Mesenchymal stem cell (in vitro differentiated cells and primary cell): ENCODE measurements at regions not wholly inside any gene's neighbourhood (a gene's known extent, or its start where the extent isn't known, plus 50 kb on each side); places are given as distances from the start of the nearest gene placed in this dataset.

Experiments
- DNase-seq: peaks from one replicate; pipeline ENCODE4 v3.0.0-alpha.2; 2013
- H2AFZ ChIP-seq: one replicate; pipeline ENCODE4 v1.6.1; 2013; ENCODE audit warnings: low read depth, mild to moderate bottlenecking, control low read depth, inconsistent platforms, low read length, moderate library complexity
- H2AK5ac ChIP-seq: 2 replicates; pipeline ENCODE4 v1.6.1; 2013; ENCODE audit warnings: low read length, moderate library complexity, mild to moderate bottlenecking, inconsistent platforms; ENCODE audit not compliant: severe bottlenecking
- H2BK120ac ChIP-seq: one replicate; pipeline ENCODE4 v1.6.1; 2013; ENCODE audit warnings: low read depth, mild to moderate bottlenecking, inconsistent platforms, low read length, moderate library complexity
- H2BK12ac ChIP-seq, 2 experiments: one replicate each; pipeline ENCODE4 v1.6.1; 2013; ENCODE audit warnings: inconsistent platforms in 2 of 2, low read length in 2 of 2, mild to moderate bottlenecking in 2 of 2, moderate library complexity in 2 of 2, control low read depth in 1 of 2
- H2BK15ac ChIP-seq: one replicate; pipeline ENCODE4 v1.6.1; 2013; ENCODE audit warnings: mild to moderate bottlenecking, low read depth, inconsistent platforms; ENCODE audit not compliant: poor library complexity, severe bottlenecking
- H2BK5ac ChIP-seq: 2 replicates; pipeline ENCODE4 v1.6.1; 2013; ENCODE audit warnings: low read depth, mild to moderate bottlenecking, low read length, control low read depth, inconsistent platforms; ENCODE audit not compliant: poor library complexity, severe bottlenecking
- H3K14ac ChIP-seq, 2 experiments: one replicate each; pipeline ENCODE4 v1.6.1; 2013; ENCODE audit warnings: inconsistent platforms in 2 of 2, low read length in 2 of 2, control low read depth in 1 of 2, mild to moderate bottlenecking in 1 of 2, moderate library complexity in 1 of 2
- H3K18ac ChIP-seq, 2 experiments: one replicate each; pipeline ENCODE4 v1.6.1; 2013; ENCODE audit warnings: inconsistent platforms in 2 of 2, low read length in 2 of 2, control low read depth in 1 of 2, low read depth in 1 of 2, mild to moderate bottlenecking in 1 of 2
- H3K23ac ChIP-seq, 2 experiments: one replicate each; pipeline ENCODE4 v1.6.1; 2013; ENCODE audit warnings: inconsistent platforms in 2 of 2, low read length in 2 of 2, mild to moderate bottlenecking in 2 of 2, moderate library complexity in 2 of 2, control low read depth in 1 of 2
- H3K27ac ChIP-seq: 2 replicates; pipeline ENCODE4 v1.5.1; 2013; ENCODE audit warnings: mild to moderate bottlenecking, moderate library complexity, low read length, control low read depth, inconsistent platforms; ENCODE audit not compliant: poor library complexity, severe bottlenecking
- H3K27me3 ChIP-seq, 2 experiments: 2 replicates each; pipeline versions ENCODE4 v1.6.1 to v1.7.0; 2013; ENCODE audit warnings: low read length in 2 of 2, mild to moderate bottlenecking in 2 of 2, moderate library complexity in 2 of 2, control low read depth in 1 of 2, inconsistent platforms in 1 of 2; ENCODE audit not compliant: control insufficient read depth in 1 of 2, insufficient read depth in 1 of 2
- H3K36me3 ChIP-seq, 2 experiments: 2 replicates each; pipeline versions ENCODE4 v1.6.1 to v1.7.0; 2013; ENCODE audit warnings: low read length in 2 of 2, control low read depth in 1 of 2, inconsistent platforms in 1 of 2, low read depth in 1 of 2, mild to moderate bottlenecking in 1 of 2; ENCODE audit not compliant: insufficient read depth in 2 of 2, control insufficient read depth in 1 of 2
- H3K4ac ChIP-seq, 2 experiments: one replicate each; pipeline ENCODE4 v1.6.1; 2013; ENCODE audit warnings: inconsistent platforms in 2 of 2, low read length in 2 of 2, mild to moderate bottlenecking in 2 of 2, moderate library complexity in 2 of 2, control low read depth in 1 of 2, low read depth in 1 of 2
- H3K4me1 ChIP-seq: 2 replicates; pipeline ENCODE4 v1.6.1; 2013; ENCODE audit warnings: low read depth, low read length, control low read depth; ENCODE audit not compliant: control insufficient read depth, insufficient read depth
- H3K4me2 ChIP-seq: 2 replicates; pipeline ENCODE4 v1.6.1; 2013; ENCODE audit warnings: low read length, mild to moderate bottlenecking, inconsistent platforms; ENCODE audit not compliant: poor library complexity, severe bottlenecking
- H3K4me3 ChIP-seq, 2 experiments: 2 replicates each; pipeline versions ENCODE4 v1.5.1 to v1.7.0; 2013; ENCODE audit warnings: low read length in 2 of 2, mild to moderate bottlenecking in 2 of 2, control low read depth in 1 of 2, low read depth in 1 of 2; ENCODE audit not compliant: insufficient read depth in 1 of 2
- H3K79me1 ChIP-seq: replicated peaks from 2 replicates; pipeline ENCODE4 v1.6.1; 2013; ENCODE audit warnings: mild to moderate bottlenecking, control low read depth, low read length, inconsistent platforms; ENCODE audit not compliant: poor library complexity, severe bottlenecking
- H3K9ac ChIP-seq: 2 replicates; pipeline ENCODE4 v1.7.0; 2013; ENCODE audit warnings: mild to moderate bottlenecking, low read length, moderate library complexity
- H3K9me3 ChIP-seq: 2 replicates; pipeline ENCODE4 v1.7.0; 2013; ENCODE audit warnings: mild to moderate bottlenecking, low read length; ENCODE audit not compliant: control insufficient read depth
- H4K8ac ChIP-seq: one replicate; pipeline ENCODE4 v1.6.1; 2013; ENCODE audit warnings: inconsistent platforms, mild to moderate bottlenecking, low read length, moderate library complexity
- H4K91ac ChIP-seq: one replicate; pipeline ENCODE4 v1.6.1; 2013; ENCODE audit warnings: mild to moderate bottlenecking, low read length, inconsistent platforms
- WGBS: methylation state at CpG from one replicate; pipeline ENCODE4 v1.1.7; 2013; ENCODE audit warnings: mixed read lengths; 5-methylcytosine and 5-hydroxymethylcytosine counted together

DNA sequence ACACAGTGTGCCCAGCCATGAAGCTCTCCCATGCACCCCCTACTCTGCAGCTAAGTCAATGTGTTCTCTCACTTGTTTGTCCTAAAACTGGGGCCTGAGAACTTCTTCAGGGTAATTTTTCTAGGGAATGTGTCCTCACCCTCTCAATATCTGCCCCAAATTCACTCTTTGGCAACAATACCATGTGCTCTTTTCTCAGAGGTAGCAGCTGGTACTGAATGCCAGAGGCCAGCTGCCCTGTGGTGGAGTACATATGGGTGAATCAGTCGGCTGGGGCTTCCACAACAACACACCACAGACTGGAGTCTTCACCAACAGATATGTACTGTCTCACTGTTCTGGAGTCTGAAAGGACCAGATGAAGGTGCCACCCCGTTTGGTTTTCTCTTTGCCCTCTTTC lies 97.7 kb upstream of the TOP3B start:
- Histone ChIP-seq H2AFZ (no peak overlapping the region), H3K4me3 (no peak overlapping the region), H4K91ac (no peak overlapping the region), H3K4ac (no peak overlapping the region), H2BK120ac (no peak overlapping the region), H2BK5ac (no peak overlapping the region), H2BK15ac (no peak overlapping the region), H3K79me1 (no peaks in the 10 kb centered on the region), H3K9me3 (no peaks in the 10 kb centered on the region), H3K27me3 (peaks cover 16 to 43% of the 10 kb centered on the region in 2 experiments), H3K27ac (no peak overlapping the region), H3K23ac (no peak overlapping the region), H2AK5ac (no peak overlapping the region), H3K36me3 (no peaks in the 10 kb centered on the region), H3K4me1 (no peaks in the 10 kb centered on the region), H3K9ac (no peak overlapping the region), H3K14ac (no peak overlapping the region), H4K8ac (no peak overlapping the region), H2BK12ac (no peak overlapping the region), H3K4me2 (no peak overlapping the region), H3K18ac (no peak overlapping the region)
- WGBS: 33% methylated on average over 2 of the region's 2 CpGs
- DNase-seq: no peak

DNA sequence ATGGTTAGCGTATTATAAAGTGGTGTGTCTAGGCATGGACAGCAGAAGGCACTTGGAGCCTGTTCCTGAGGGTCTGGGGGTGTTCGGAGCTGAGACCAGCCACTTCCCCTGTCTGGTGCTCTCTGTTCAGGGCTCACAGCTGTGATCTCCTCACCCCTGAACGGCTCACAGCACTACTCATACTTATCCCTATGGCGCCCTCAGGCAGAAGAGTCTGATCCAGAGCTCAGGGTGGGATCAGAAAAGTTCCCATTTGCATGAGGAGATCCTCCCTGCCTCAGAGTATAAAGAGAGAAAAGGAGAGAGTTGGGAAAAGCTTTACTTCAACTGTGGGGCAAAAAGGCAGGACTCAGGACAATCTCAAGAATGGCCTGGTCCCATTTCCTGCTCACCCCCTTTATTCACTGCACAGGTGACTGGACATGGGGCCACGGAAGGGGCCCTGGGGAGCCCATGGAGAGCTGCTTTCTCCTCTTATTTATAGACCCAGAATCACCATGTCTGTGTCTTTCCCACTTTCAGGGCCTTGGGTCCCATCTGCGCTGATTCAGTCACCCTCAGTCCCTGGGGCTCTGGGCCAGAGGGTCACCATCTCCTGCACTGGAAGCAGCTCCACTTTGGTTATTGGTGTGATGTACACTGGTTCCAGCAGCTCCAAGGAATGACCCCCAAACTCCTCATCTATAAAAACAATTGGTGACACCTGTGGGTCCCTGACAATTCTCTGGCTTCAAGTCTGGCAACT lies 97.0 kb upstream of the TOP3B start:
- Histone ChIP-seq H3K4me2 (no peak overlapping the region), H2BK120ac (no peak overlapping the region), H3K79me1 (no peaks in the 10 kb centered on the region), H2BK12ac (no peak overlapping the region), H2BK5ac (no peak overlapping the region), H2AK5ac (no peak overlapping the region), H3K9me3 (no peaks in the 10 kb centered on the region), H2AFZ (no peak overlapping the region), H3K4me1 (peaks cover 2% of the 10 kb centered on the region), H3K14ac (no peak overlapping the region), H3K9ac (no peak overlapping the region), H3K23ac (no peak overlapping the region), H3K36me3 (no peaks in the 10 kb centered on the region), H3K18ac (no peak overlapping the region), H2BK15ac (no peak overlapping the region), H4K8ac (no peak overlapping the region), H3K4me3 (no peak overlapping the region), H3K4ac (no peak overlapping the region), H4K91ac (no peak overlapping the region), H3K27ac (no peak overlapping the region), H3K27me3 (peaks cover 16 to 43% of the 10 kb centered on the region in 2 experiments)
- DNase-seq: no peak
- WGBS: 74% methylated on average over 5 of the region's 6 CpGs

DNA sequence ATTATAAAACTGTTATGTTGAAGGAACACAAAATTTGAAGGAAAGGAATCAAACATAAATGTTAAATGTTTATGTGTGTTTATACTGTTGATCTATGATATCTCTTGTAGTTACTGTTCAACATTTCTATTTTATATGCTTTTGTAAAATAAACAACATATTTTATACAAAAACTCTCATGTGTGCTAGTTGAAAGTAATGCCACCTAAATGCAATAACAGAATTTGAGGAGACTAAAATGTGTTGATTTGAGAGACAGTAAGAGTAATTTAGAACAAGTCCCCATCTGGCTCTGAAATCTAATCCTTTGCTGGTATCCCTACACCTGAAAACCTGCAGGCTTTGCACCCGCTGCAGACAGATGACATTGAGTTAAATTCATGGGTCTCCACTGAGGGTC lies 95.7 kb upstream of the TOP3B start:
- Histone ChIP-seq H3K14ac (no peak overlapping the region), H3K4ac (no peak overlapping the region), H4K91ac (no peak overlapping the region), H2AK5ac (no peak overlapping the region), H3K18ac (no peak overlapping the region), H2BK12ac (no peak overlapping the region), H2BK120ac (no peak overlapping the region), H3K9ac (no peak overlapping the region), H3K27ac (no peak overlapping the region), H3K27me3 (peaks cover 12 to 32% of the 10 kb centered on the region in 2 experiments), H3K4me2 (no peak overlapping the region), H2BK15ac (no peak overlapping the region), H3K4me1 (peaks cover 2% of the 10 kb centered on the region), H3K9me3 (no peaks in the 10 kb centered on the region), H3K79me1 (no peaks in the 10 kb centered on the region), H4K8ac (no peak overlapping the region), H2AFZ (no peak overlapping the region), H2BK5ac (no peak overlapping the region), H3K4me3 (no peak overlapping the region), H3K36me3 (no peaks in the 10 kb centered on the region), H3K23ac (no peak overlapping the region)
- WGBS: 0% methylated on average over 1 of the region's 1 CpG
- no peak for DNase-seq

DNA sequence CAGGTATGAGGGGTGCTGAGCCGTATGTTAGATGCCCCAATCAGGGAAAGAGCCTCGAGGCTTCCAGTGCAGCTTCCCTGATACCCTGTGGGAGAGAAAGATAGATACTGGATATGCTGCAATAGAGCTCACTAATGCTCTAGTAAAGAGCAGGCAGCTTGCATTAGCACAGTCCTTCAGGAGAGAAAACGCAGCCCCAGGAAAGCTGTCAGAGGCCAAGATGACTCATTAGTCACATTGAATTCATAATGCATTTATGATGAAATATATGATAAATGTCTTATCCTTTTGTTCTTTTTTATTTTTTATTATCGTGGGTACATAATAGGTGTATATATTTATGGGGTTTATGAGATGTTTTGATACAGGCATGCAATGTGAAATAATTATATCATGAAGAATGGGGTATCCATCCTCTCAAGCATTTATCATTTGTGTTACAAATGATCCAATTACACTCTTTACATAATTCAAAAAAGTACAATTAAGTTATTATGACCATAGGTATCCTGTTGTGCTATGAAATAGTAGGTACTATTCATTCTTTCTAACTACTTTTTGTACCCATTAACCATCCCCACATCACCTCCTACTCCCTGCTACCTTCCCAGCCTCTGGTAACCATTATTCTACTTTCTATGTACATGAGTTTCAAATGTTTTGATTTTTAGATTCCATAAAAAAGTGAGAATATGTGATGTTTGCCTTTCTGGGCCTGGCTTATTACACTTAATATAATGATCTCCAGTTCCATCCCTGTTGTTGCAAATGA lies 94.5 kb upstream of the TOP3B start:
- no peak overlapping the region for H2BK5ac ChIP-seq
- no peak overlapping the region for H3K18ac ChIP-seq
- H3K79me1 ChIP-seq: no peaks in the 10 kb centered on the region
- no peak overlapping the region for H3K23ac ChIP-seq
- H3K27ac ChIP-seq: no peak overlapping the region
- no peaks in the 10 kb centered on the region for H3K9me3 ChIP-seq
- peaks cover 2% of the 10 kb centered on the region for H3K4me1 ChIP-seq
- 50% methylated on average over 2 of the region's 4 CpGs for WGBS
- no peak overlapping the region for H3K14ac ChIP-seq
- H2AK5ac ChIP-seq: no peak overlapping the region
- no peak overlapping the region for H4K8ac ChIP-seq
- H2BK15ac ChIP-seq: no peak overlapping the region
- no peak overlapping the region for H2AFZ ChIP-seq
- no peak overlapping the region for H4K91ac ChIP-seq
- H3K4me2 ChIP-seq: no peak overlapping the region
- no peak overlapping the region for H3K4ac ChIP-seq
- no peak overlapping the region for H2BK12ac ChIP-seq
- H2BK120ac ChIP-seq: no peak overlapping the region
- no peak overlapping the region for H3K4me3 ChIP-seq
- H3K9ac ChIP-seq: peak overlapping the region; percentile 14
- peaks cover 12 to 29% of the 10 kb centered on the region in 2 experiments for H3K27me3 ChIP-seq
- no peaks in the 10 kb centered on the region for H3K36me3 ChIP-seq
- no peak for DNase-seq
